Left ventricle myocardium inferior (tissue), 1 donor: ENCODE measurements at regions not wholly inside any gene's neighbourhood (a gene's known extent, or its start where the extent isn't known, plus 50 kb on each side); places are given as distances from the start of the nearest gene placed in this dataset.
"Not testable (repeated sequence)": the region's sequence is repeated elsewhere in the genome, so short reads cannot be mapped to it uniquely, and the experiment has no call there.

ENCODE experiments used
- DNase-seq: peaks from one replicate; pipeline ENCODE4 v3.0.0-alpha.2; 2020
- H3K27ac ChIP-seq: fragments of 200-600 bp; replicated peaks from 2 replicates; pipeline ENCODE4 v1.8.0; 2021
- H3K27me3 ChIP-seq: fragments of 200-600 bp; 2 replicates; pipeline ENCODE4 v1.8.0; 2021; ENCODE audit warnings: low read depth
- H3K36me3 ChIP-seq: fragments of 200-600 bp; 2 replicates; pipeline ENCODE4 v1.8.0; 2021
- H3K4me1 ChIP-seq: fragments of 200-600 bp; 2 replicates; pipeline ENCODE4 v1.8.0; 2021
- H3K4me3 ChIP-seq: fragments of 200-600 bp; 2 replicates; pipeline ENCODE4 v1.8.0; 2021; ENCODE audit warnings: mild to moderate bottlenecking, moderate library complexity
- H3K9me3 ChIP-seq: fragments of 200-600 bp; replicated peaks from 2 replicates; pipeline ENCODE4 v1.8.0; 2021
- CTCF ChIP-seq: fragments of 200-600 bp; IDR thresholded peaks from 2 replicates; pipeline ENCODE4 v1.8.0; 2021; ENCODE audit warnings: antibody characterized with exemption, mild to moderate bottlenecking, borderline replicate concordance
- intact Hi-C: fragments of 100-400 bp; cut with micrococcal nuclease; formaldehyde crosslinking; loops from one replicate; pipeline ENCODE4 v1.11.0; 2022
- donor health status: DM: no; HTN: yes; CAD: no; lungs with severe emphysema.

- no peak for DNase-seq
- intact Hi-C loops = no loop called here
- H3K9me3 ChIP-seq = peaks cover 6% of the 10 kb centered on the region
- no peaks in the 10 kb centered on the region for H3K36me3 ChIP-seq
- no peak for TF ChIP-seq CTCF
- H3K4me3 ChIP-seq = no peak overlapping the region
- no peaks in the 10 kb centered on the region for H3K4me1 ChIP-seq
- no peak overlapping the region for H3K27ac ChIP-seq
- H3K27me3 ChIP-seq = no peaks in the 10 kb centered on the region
Measured at GRCh38 chr4:71870456-71870855, 86.6 kb upstream of the GC start.

GRCh38 chr4:71872221-71872620 is 88.3 kb upstream of the GC start:
- no peak overlapping the region for H3K4me3 ChIP-seq
- TF ChIP-seq CTCF = no peak
- H3K27ac ChIP-seq = no peak overlapping the region
- peaks cover 18% of the 10 kb centered on the region for H3K9me3 ChIP-seq
- DNase-seq = no peak
- no peaks in the 10 kb centered on the region for H3K4me1 ChIP-seq
- no peaks in the 10 kb centered on the region for H3K27me3 ChIP-seq
- H3K36me3 ChIP-seq = no peaks in the 10 kb centered on the region
- intact Hi-C loops = no loop called here

GRCh38 chr4:71872767-71873415 is 89.0 kb upstream of the GC start:
- no peaks in the 10 kb centered on the region for H3K36me3 ChIP-seq
- H3K4me3 ChIP-seq = no peak overlapping the region
- no peak for TF ChIP-seq CTCF
- DNase-seq = no peak
- H3K4me1 ChIP-seq = no peaks in the 10 kb centered on the region
- H3K27me3 ChIP-seq = no peaks in the 10 kb centered on the region
- H3K9me3 ChIP-seq = peaks cover 18% of the 10 kb centered on the region
- no peak overlapping the region for H3K27ac ChIP-seq
- intact Hi-C loops = no loop called here

GRCh38 chr4:71878376-71878775 is 94.5 kb upstream of the GC start:
- no peak overlapping the region for H3K4me3 ChIP-seq
- intact Hi-C loops = no loop called here
- H3K4me1 ChIP-seq = no peaks in the 10 kb centered on the region
- H3K9me3 ChIP-seq = peaks cover 18% of the 10 kb centered on the region
- no peak for DNase-seq
- no peaks in the 10 kb centered on the region for H3K27me3 ChIP-seq
- no peak overlapping the region for H3K27ac ChIP-seq
- TF ChIP-seq CTCF = no peak
- H3K36me3 ChIP-seq = no peaks in the 10 kb centered on the region

- H3K36me3 ChIP-seq = no peaks in the 10 kb centered on the region
- H3K27me3 ChIP-seq = no peaks in the 10 kb centered on the region
- TF ChIP-seq CTCF = no peak
- no peak overlapping the region for H3K27ac ChIP-seq
- intact Hi-C loops = no loop called here
- no peak for DNase-seq
- H3K4me1 ChIP-seq = no peaks in the 10 kb centered on the region
- peaks cover under 1% of the 10 kb centered on the region for H3K9me3 ChIP-seq
- no peak overlapping the region for H3K4me3 ChIP-seq
Measured at GRCh38 chr4:71882113-71882841, 98.4 kb upstream of the GC start.

GRCh38 chr4:71900366-71900765 is 116.5 kb upstream of the GC start:
- intact Hi-C loops, H3K27ac ChIP-seq, DNase-seq, H3K4me1 ChIP-seq, H3K4me3 ChIP-seq, H3K27me3 ChIP-seq, H3K36me3 ChIP-seq: not testable (repeated sequence)
- peaks cover 18% of the 10 kb centered on the region for H3K9me3 ChIP-seq

- H3K4me1 ChIP-seq, H3K4me3 ChIP-seq, H3K27me3 ChIP-seq, H3K27ac ChIP-seq, DNase-seq, intact Hi-C loops, H3K36me3 ChIP-seq: not testable (repeated sequence)
- peaks cover 17% of the 10 kb centered on the region for H3K9me3 ChIP-seq
Measured at GRCh38 chr4:71905594-71905993, 121.7 kb upstream of the GC start.
